GM12878 (cell line): ENCODE measurements at regions not wholly inside any gene's neighbourhood (a gene's known extent, or its start where the extent isn't known, plus 50 kb on each side); places are given as distances from the start of the nearest gene placed in this dataset.

Experiments used
- ATAC-seq: fragments of 200-7000 bp; cut with Tn5 transposase; 3 replicates; pipeline ENCODE4 v1.9.1; 2020; ENCODE audit warnings: mild to moderate bottlenecking, moderate library complexity
- BruUV-seq: library from RNA; stranded (reverse); fragments of 400-500 nt; replicated peaks from 2 replicates; lab custom pipeline; 2021; lab: Mats Ljungman, UMichigan
- CTCF ChIA-PET: fragments of 300-600 bp; sonication (Branson Sonifier 250); formaldehyde crosslinking; extraction: SDS; loops from one replicate; lab custom pipeline; 2021; ENCODE audit warnings: inconsistent platforms; lab: Yijun Ruan, JAX
- POLR2A ChIA-PET: fragments of 350-600 bp; formaldehyde crosslinking; extraction: SDS; loops from one replicate; lab custom pipeline; 2021; ENCODE audit warnings: inconsistent platforms; lab: Charles Lee
- RAD21 ChIA-PET: fragments of 300-600 bp; sonication (Branson Sonifier 250); formaldehyde crosslinking; loops from one replicate; lab custom pipeline; 2023; ENCODE audit warnings: antibody characterized with exemption; ENCODE audit not compliant: unreplicated experiment; lab: Charles Lee
- SMC1A ChIA-PET: fragments of 300-600 bp; sonication (Branson Sonifier 250); formaldehyde crosslinking; loops from one replicate; lab custom pipeline; 2023; ENCODE audit not compliant: unreplicated experiment, uncharacterized antibody; lab: Charles Lee
- DNase-seq: peaks from one replicate; pipeline ENCODE4 v3.0.0-alpha.2; 2011; ENCODE audit warnings: low read depth, low spot score
- FAIRE-seq: peaks from 3 replicates; lab custom pipeline; 2011; peaks lifted over from hg19 to GRCh38; lab: Jason Lieb, UNC
- H2AFZ ChIP-seq: 2 replicates; pipeline ENCODE4 v1.6.0; 2011; ENCODE audit warnings: low read depth, low read length, control low read depth; ENCODE audit not compliant: control insufficient read depth
- H3K27ac ChIP-seq: 2 replicates; pipeline ENCODE4 v1.5.1; 2011; ENCODE audit warnings: control low read depth; ENCODE audit not compliant: control insufficient read depth, insufficient read depth
- H3K27me3 ChIP-seq, 2 experiments: replicated peaks in 1 of 2; 2 replicates each; pipeline versions ENCODE4 v1.6.0 to v1.6.1; 2011; ENCODE audit warnings: low read length in 1 of 2; ENCODE audit not compliant: control insufficient read depth in 2 of 2, insufficient read depth in 2 of 2
- H3K36me3 ChIP-seq, 2 experiments: 2 replicates each; pipeline ENCODE4 v1.5.1; 2011; ENCODE audit warnings: low read length in 1 of 2; ENCODE audit not compliant: control insufficient read depth in 2 of 2, insufficient read depth in 2 of 2
- H3K4me1 ChIP-seq: 2 replicates; pipeline ENCODE4 v1.6.1; 2011; ENCODE audit warnings: mild to moderate bottlenecking, low read length, moderate library complexity, mixed read lengths; ENCODE audit not compliant: control insufficient read depth, insufficient read depth
- H3K4me2 ChIP-seq: 2 replicates; pipeline ENCODE4 v1.6.0; 2011; ENCODE audit warnings: control low read depth; ENCODE audit not compliant: control insufficient read depth, insufficient read depth
- H3K4me3 ChIP-seq: fragments of 200-600 bp; sonication (generic); 2 replicates; pipeline ENCODE4 v1.5.1; 2016
- H3K79me2 ChIP-seq: 2 replicates; pipeline ENCODE4 v1.6.0; 2011; ENCODE audit warnings: low read length; ENCODE audit not compliant: control insufficient read depth, insufficient read depth
- H3K9ac ChIP-seq: 2 replicates; pipeline ENCODE4 v1.8.0; 2011; ENCODE audit warnings: low read length, control low read depth, mixed read lengths; ENCODE audit not compliant: control insufficient read depth, insufficient read depth
- H3K9me3 ChIP-seq: replicated peaks from 3 replicates; pipeline ENCODE4 v1.5.1; 2011; ENCODE audit warnings: mild to moderate bottlenecking, low read length; ENCODE audit not compliant: control insufficient read depth, insufficient read depth
- H4K20me1 ChIP-seq: 2 replicates; pipeline ENCODE4 v1.6.0; 2011; ENCODE audit not compliant: control insufficient read depth, insufficient read depth
- ATF3 ChIP-seq: IDR thresholded peaks from 2 replicates; pipeline ENCODE4 v1.6.1; 2011; ENCODE audit warnings: low read depth, mild to moderate bottlenecking, low read length, moderate library complexity, borderline replicate concordance; ENCODE audit errors: extremely low read depth
- ATF7 ChIP-seq: fragments of 450-650 bp; IDR thresholded peaks from 2 replicates; pipeline ENCODE4 v1.6.1; 2016; ENCODE audit warnings: low read depth, mild to moderate bottlenecking
- ESRRA ChIP-seq: IDR thresholded peaks from 2 replicates; pipeline ENCODE4 v1.6.1; 2012; ENCODE audit warnings: mild to moderate bottlenecking, low read length, improper control_type of control experiment
- HSF1 ChIP-seq: fragments of 150-350 bp; IDR thresholded peaks from 2 replicates; pipeline ENCODE4 v1.6.1; 2014; ENCODE audit warnings: mild to moderate bottlenecking, low read depth, low read length
- SPI1 ChIP-seq: IDR thresholded peaks from 2 replicates; pipeline ENCODE4 v1.6.1; 2011; ENCODE audit warnings: low read depth, mild to moderate bottlenecking, low read length, moderate library complexity, borderline replicate concordance; ENCODE audit not compliant: insufficient read depth
- TARDBP ChIP-seq: IDR thresholded peaks from 2 replicates; pipeline ENCODE4 v1.6.1; 2016; ENCODE audit warnings: borderline replicate concordance
- ZBTB11 ChIP-seq: fragments of 450-650 bp; formaldehyde crosslinking; IDR thresholded peaks from 2 replicates; pipeline ENCODE4 v1.5.0; 2022; ENCODE audit warnings: mild to moderate bottlenecking, missing genetic modification characterization
- ZBTB4 ChIP-seq: fragments of 450-650 bp; formaldehyde crosslinking; IDR thresholded peaks from 2 replicates; pipeline ENCODE4 v1.4.0; 2022; ENCODE audit warnings: mild to moderate bottlenecking, moderate library complexity
- WGBS: methylation state at CpG from one replicate; pipeline ENCODE4 v1.1.6; 2016; ENCODE audit warnings: low lambda C conversion rate; ENCODE audit not compliant: insufficient replicate concordance, insufficient coverage; ENCODE audit errors: missing lambda C conversion rate; 5-methylcytosine and 5-hydroxymethylcytosine counted together
- in situ Hi-C: fragments of 300-500 bp; cut with MboI; formaldehyde crosslinking; loops from 9 replicates; pipeline ENCODE4 v1.14.3; 2018; ENCODE audit warnings: mixed read lengths
- intact Hi-C: fragments of 100-400 bp; cut with micrococcal nuclease; formaldehyde crosslinking; loops from one replicate; pipeline ENCODE4 v1.14.2; 2022; ENCODE audit not compliant: unreplicated experiment

GRCh38 chr11:123286761-123287160, 91.7 kb upstream of the CLMP start:
- 3% methylated on average over 3 of the region's 3 CpGs for WGBS
- SMC1A ChIA-PET: no interaction called here
- H3K27ac ChIP-seq: no peak overlapping the region
- POLR2A ChIA-PET: no interaction called here
- intact Hi-C loops (no loop called here), in situ Hi-C loops (no loop called here)
- no peak overlapping the region for H2AFZ ChIP-seq
- H4K20me1 ChIP-seq: no peaks in the 10 kb centered on the region
- no peaks in the 10 kb centered on the region for H3K79me2 ChIP-seq
- peaks cover 0 to 1% of the 10 kb centered on the region in 2 experiments; a peak in 1 of 4 replicates for H3K27me3 ChIP-seq
- H3K9ac ChIP-seq: no peak overlapping the region
- RAD21 ChIA-PET: no interaction called here
- no TSS peak for BruUV-seq
- no peaks in the 10 kb centered on the region; the same call in 2 of the 3 replicates for H3K9me3 ChIP-seq
- no peak overlapping the region for H3K4me2 ChIP-seq
- ATAC-seq: no peak
- no peak overlapping the region for H3K4me3 ChIP-seq
- no peak for FAIRE-seq
- H3K4me1 ChIP-seq: no peaks in the 10 kb centered on the region
- CTCF ChIA-PET: interaction anchor here (1.9 kb wide), 1 partner anchor 26 kb away, joined by 10 read pairs; no protein-coding TSS in a partner anchor
- TF ChIP-seq SPI1: peak; percentile 40; the same call in 1 of the 2 replicates
- TF ChIP-seq HSF1: no peak
- no peaks in the 10 kb centered on the region for H3K36me3 ChIP-seq
- DNase-seq: no peak

GRCh38 chr11:123286255-123286654, 91.2 kb upstream of the CLMP start:
- peaks cover 0 to 1% of the 10 kb centered on the region in 2 experiments; a peak in 2 of 4 replicates for H3K27me3 ChIP-seq
- no peak for FAIRE-seq
- no peaks in the 10 kb centered on the region for H3K4me1 ChIP-seq
- H2AFZ ChIP-seq: no peak overlapping the region
- no peaks in the 10 kb centered on the region; the same call in 2 of the 3 replicates for H3K9me3 ChIP-seq
- 37% methylated on average over 5 of the region's 5 CpGs for WGBS
- no peak for DNase-seq
- no peak overlapping the region for H3K4me3 ChIP-seq
- in situ Hi-C loops: no loop called here
- H3K4me2 ChIP-seq: no peak overlapping the region
- ChIA-PET RAD21 (no interaction called here), SMC1A (no interaction called here), CTCF (interaction anchor here (1.9 kb wide), 1 partner anchor 25 kb away, joined by 10 read pairs; no protein-coding TSS in a partner anchor), POLR2A (no interaction called here)
- no peaks in the 10 kb centered on the region for H3K36me3 ChIP-seq
- no peak for ATAC-seq
- H3K9ac ChIP-seq: no peak overlapping the region
- no peak overlapping the region for H3K27ac ChIP-seq
- no peaks in the 10 kb centered on the region for H3K79me2 ChIP-seq
- no TSS peak for BruUV-seq
- intact Hi-C loops: no loop called here
- H4K20me1 ChIP-seq: no peaks in the 10 kb centered on the region
- TF ChIP-seq ZBTB4 (CRISPR knock-in tag) (no peak), ATF3 (no peak), TARDBP (no peak), ESRRA (no peak), ATF7 (no peak), ZBTB11 (no peak)
